OCI-LY1 (cell line): ENCODE measurements at regions not wholly inside any gene's neighbourhood (a gene's known extent, or its start where the extent isn't known, plus 50 kb on each side); places are given as distances from the start of the nearest gene placed in this dataset.

Experiments used
- H2AFZ ChIP-seq: fragments of 200-600 bp; sonication (generic), shearing (Covaris generic); 2 replicates; pipeline ENCODE4 v1.6.0; 2014; ENCODE audit warnings: antibody characterized with exemption, mild to moderate bottlenecking, low read length
- H3F3A ChIP-seq: fragments of 200-600 bp; sonication (generic), shearing (Covaris generic); 2 replicates; pipeline ENCODE4 v1.6.0; 2014; ENCODE audit warnings: mild to moderate bottlenecking, antibody characterized with exemption, low read length, moderate library complexity; ENCODE audit not compliant: insufficient read depth
- H3K27ac ChIP-seq: fragments of 200-600 bp; sonication (generic); 2 replicates; pipeline ENCODE4 v1.5.1; 2014; ENCODE audit warnings: low read length, mixed run types, mild to moderate bottlenecking, low read depth; ENCODE audit not compliant: poor library complexity, severe bottlenecking
- H3K27me3 ChIP-seq: fragments of 200-600 bp; sonication (generic); 2 replicates; pipeline ENCODE4 v1.6.0; 2014; ENCODE audit warnings: antibody characterized with exemption, mild to moderate bottlenecking, low read length, moderate library complexity; ENCODE audit not compliant: insufficient read depth
- H3K36me3 ChIP-seq: fragments of 200-600 bp; sonication (generic); 2 replicates; pipeline ENCODE4 v1.6.1; 2014; ENCODE audit warnings: mild to moderate bottlenecking, antibody characterized with exemption, low read length, moderate library complexity, mixed read lengths; ENCODE audit not compliant: insufficient read depth
- H3K4me1 ChIP-seq: fragments of 200-600 bp; sonication (generic); 2 replicates; pipeline ENCODE4 v1.5.1; 2014; ENCODE audit warnings: mild to moderate bottlenecking, low read length, moderate library complexity; ENCODE audit not compliant: insufficient read depth, severe bottlenecking
- H3K4me2 ChIP-seq: fragments of 200-600 bp; sonication (generic), shearing (Covaris generic); 2 replicates; pipeline ENCODE4 v1.6.1; 2014; ENCODE audit warnings: low read length
- H3K4me3 ChIP-seq: fragments of 200-600 bp; sonication (generic); 2 replicates; pipeline ENCODE4 v1.5.1; 2014; ENCODE audit warnings: low read length, low read depth, mild to moderate bottlenecking, mixed read lengths; ENCODE audit not compliant: poor library complexity, severe bottlenecking
- H3K79me2 ChIP-seq: fragments of 200-600 bp; shearing (Covaris generic); 2 replicates; pipeline ENCODE4 v1.6.1; 2016; ENCODE audit warnings: mixed run types, low read length, mixed read lengths; ENCODE audit not compliant: insufficient read depth
- H3K9ac ChIP-seq: fragments of 200-600 bp; sonication (generic), shearing (Covaris generic); 2 replicates; pipeline ENCODE4 v1.6.1; 2014; ENCODE audit warnings: mild to moderate bottlenecking, low read length, mixed read lengths
- H3K9me2 ChIP-seq: fragments of 200-600 bp; sonication (generic), shearing (Covaris generic); 2 replicates; pipeline ENCODE4 v1.6.1; 2014; ENCODE audit warnings: low read depth, mild to moderate bottlenecking, low read length, mixed read lengths
- H3K9me3 ChIP-seq: fragments of 200-600 bp; shearing (Covaris generic); 2 replicates; pipeline ENCODE4 v1.6.1; 2014; ENCODE audit warnings: low read length, mixed read lengths
- H4K20me1 ChIP-seq: fragments of 200-600 bp; sonication (generic), shearing (Covaris generic); 2 replicates; pipeline ENCODE4 v1.6.0; 2016; ENCODE audit warnings: mild to moderate bottlenecking, low read length; ENCODE audit not compliant: insufficient read depth
- EZH2 ChIP-seq: fragments of 200-600 bp; sonication (generic), shearing (Covaris generic); IDR thresholded peaks from 2 replicates; pipeline ENCODE4 v1.8.0; 2017; ENCODE audit warnings: borderline replicate concordance, mixed run types, mild to moderate bottlenecking, antibody characterized with exemption, low read length, moderate library complexity, mixed read lengths
- TF ChIP-seq, protein P1 (sequence below): fragments of 200-600 bp; sonication (generic), shearing (Covaris generic); IDR thresholded peaks from 2 replicates; pipeline ENCODE4 v1.5.1; 2017; ENCODE audit warnings: mild to moderate bottlenecking, antibody characterized with exemption, low read length, moderate library complexity, mixed read lengths

DNA sequence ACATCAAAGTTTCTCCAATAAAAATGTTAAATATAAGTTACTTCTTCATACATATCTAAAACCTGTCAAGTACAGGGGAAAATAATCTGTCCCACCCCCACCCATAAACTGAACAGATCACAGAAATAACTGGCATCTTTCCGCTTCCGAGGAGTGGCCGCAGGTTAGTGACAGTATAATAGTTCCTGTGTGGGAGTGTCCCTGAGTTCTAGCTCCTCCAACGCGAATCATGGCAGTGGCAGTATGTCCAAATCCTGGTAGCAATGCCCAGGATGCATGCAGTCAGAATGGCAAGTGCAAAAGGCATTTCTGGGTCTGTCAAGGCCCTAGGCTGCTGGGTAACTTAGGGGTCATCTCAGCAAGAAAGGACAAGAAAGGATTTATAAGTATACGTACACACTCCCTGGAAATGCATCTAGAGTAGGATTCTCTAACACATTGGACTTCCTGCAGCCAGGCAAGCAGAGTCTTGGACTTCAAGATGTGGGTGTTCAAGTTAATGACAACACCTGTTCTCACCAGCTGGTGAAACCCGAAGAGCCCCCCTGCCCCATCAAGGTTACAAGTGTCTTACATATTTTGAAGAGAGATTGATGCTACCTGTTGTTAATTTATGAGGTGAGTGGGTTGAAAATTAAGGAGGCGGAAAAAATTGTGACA lies 94.4 kb upstream of the COL1A2 start:
- Histone ChIP-seq H3K27me3 (0 out of 2 replicates have a peak, but pooled peaks cover 4% of the 10 kb centered on the region), H3K9ac (no peak overlapping the region), H3K9me2 (no peaks in the 10 kb centered on the region), H3K9me3 (no peaks in the 10 kb centered on the region), H3F3A (no peaks in the 10 kb centered on the region), H3K36me3 (no peaks in the 10 kb centered on the region), H3K4me1 (no peaks in the 10 kb centered on the region), H3K27ac (no peak overlapping the region), H4K20me1 (no peaks in the 10 kb centered on the region), H3K4me2 (no peak overlapping the region), H2AFZ (no peak overlapping the region), H3K79me2 (no peaks in the 10 kb centered on the region), H3K4me3 (no peak overlapping the region)
- TF ChIP-seq, protein P1, sequence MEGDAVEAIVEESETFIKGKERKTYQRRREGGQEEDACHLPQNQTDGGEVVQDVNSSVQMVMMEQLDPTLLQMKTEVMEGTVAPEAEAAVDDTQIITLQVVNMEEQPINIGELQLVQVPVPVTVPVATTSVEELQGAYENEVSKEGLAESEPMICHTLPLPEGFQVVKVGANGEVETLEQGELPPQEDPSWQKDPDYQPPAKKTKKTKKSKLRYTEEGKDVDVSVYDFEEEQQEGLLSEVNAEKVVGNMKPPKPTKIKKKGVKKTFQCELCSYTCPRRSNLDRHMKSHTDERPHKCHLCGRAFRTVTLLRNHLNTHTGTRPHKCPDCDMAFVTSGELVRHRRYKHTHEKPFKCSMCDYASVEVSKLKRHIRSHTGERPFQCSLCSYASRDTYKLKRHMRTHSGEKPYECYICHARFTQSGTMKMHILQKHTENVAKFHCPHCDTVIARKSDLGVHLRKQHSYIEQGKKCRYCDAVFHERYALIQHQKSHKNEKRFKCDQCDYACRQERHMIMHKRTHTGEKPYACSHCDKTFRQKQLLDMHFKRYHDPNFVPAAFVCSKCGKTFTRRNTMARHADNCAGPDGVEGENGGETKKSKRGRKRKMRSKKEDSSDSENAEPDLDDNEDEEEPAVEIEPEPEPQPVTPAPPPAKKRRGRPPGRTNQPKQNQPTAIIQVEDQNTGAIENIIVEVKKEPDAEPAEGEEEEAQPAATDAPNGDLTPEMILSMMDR: no peak
- TF ChIP-seq EZH2: no peak

DNA sequence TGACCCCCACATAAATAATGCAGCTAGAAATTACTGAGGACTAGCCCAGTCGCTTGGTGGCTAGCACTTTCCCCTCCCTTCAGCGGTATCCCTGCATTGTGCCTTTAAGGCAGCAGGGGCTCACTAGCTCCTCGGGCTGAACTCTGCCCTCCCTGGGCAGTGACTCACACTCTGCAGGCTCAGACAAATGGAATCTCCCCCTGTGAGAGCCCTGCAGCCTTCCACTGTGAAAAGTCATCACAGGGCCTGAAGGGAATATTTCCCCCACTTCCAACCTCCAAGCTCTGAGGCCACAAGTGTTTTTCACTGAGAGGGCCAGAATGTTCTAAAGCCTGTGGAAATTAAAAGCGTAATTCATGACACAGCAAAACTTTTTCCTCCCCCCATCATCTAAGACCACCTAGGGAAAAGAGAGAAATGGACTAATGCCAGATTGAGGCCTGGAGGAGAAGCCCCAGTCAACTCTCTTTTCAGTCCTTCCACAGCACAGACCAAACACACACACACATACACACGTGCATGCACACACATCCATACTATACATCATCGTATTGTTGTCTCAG lies 93.6 kb upstream of the COL1A2 start:
- H3K9me2 ChIP-seq: no peaks in the 10 kb centered on the region
- H3K9ac ChIP-seq: no peak overlapping the region
- no peak overlapping the region for H2AFZ ChIP-seq
- H4K20me1 ChIP-seq: no peaks in the 10 kb centered on the region
- H3K79me2 ChIP-seq: no peaks in the 10 kb centered on the region
- no peak overlapping the region for H3K4me3 ChIP-seq
- no peak overlapping the region for H3K27ac ChIP-seq
- no peaks in the 10 kb centered on the region for H3K9me3 ChIP-seq
- 0 out of 2 replicates have a peak, but pooled peaks cover 4% of the 10 kb centered on the region for H3K27me3 ChIP-seq
- no peaks in the 10 kb centered on the region for H3F3A ChIP-seq
- no peak for TF ChIP-seq EZH2
- TF ChIP-seq, protein P1: no peak
- H3K4me1 ChIP-seq: no peaks in the 10 kb centered on the region
- no peak overlapping the region for H3K4me2 ChIP-seq
- no peaks in the 10 kb centered on the region for H3K36me3 ChIP-seq

DNA sequence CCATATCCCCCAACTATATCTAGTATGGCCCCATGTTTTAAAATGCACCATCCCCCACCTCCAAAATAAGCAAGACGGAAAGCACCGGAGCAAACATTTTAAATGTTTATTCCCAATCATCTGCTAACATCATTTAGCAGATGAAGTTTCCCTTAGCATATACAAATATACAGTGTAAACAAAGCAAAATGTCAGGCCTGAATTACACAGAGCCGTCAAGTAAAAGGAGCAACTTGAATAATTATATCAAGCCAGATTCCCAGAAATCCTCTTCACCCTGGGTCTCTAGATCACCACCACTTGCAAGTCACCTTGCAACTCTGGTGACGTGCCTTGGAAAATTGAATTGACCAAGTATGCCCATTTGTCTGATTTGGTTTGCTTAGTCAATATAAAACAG lies 91.6 kb upstream of the COL1A2 start:
- Histone ChIP-seq H3K27me3 (0 out of 2 replicates have a peak, but pooled peaks cover 4% of the 10 kb centered on the region), H3K79me2 (no peaks in the 10 kb centered on the region), H3K9ac (no peak overlapping the region), H3K4me2 (no peak overlapping the region), H4K20me1 (no peaks in the 10 kb centered on the region), H3K9me3 (no peaks in the 10 kb centered on the region), H3K27ac (no peak overlapping the region), H3K4me1 (no peaks in the 10 kb centered on the region), H3K9me2 (no peaks in the 10 kb centered on the region), H2AFZ (no peak overlapping the region), H3F3A (no peaks in the 10 kb centered on the region), H3K4me3 (no peak overlapping the region), H3K36me3 (no peaks in the 10 kb centered on the region)
- TF ChIP-seq EZH2: no peak
- TF ChIP-seq, protein P1: no peak
